Osteocyte (in vitro differentiated cells): ENCODE measurements at regions not wholly inside any gene's neighbourhood (a gene's known extent, or its start where the extent isn't known, plus 50 kb on each side); places are given as distances from the start of the nearest gene placed in this dataset.
A peak's percentile ranks its signal among the peaks of the same experiment; 100 is the strongest.

Experiments used
- DNase-seq: peaks from one replicate; pipeline ENCODE4 v3.0.0; 2021; ENCODE audit warnings: mixed read lengths; ENCODE audit not compliant: unreplicated experiment; ENCODE audit errors: extremely low spot score
- H3K27ac Mint-ChIP-seq: one replicate; pipeline ENCODE4 v1.8.0; 2021; ENCODE audit warnings: mild to moderate bottlenecking, mixed read lengths; ENCODE audit not compliant: unreplicated experiment
- H3K27me3 Mint-ChIP-seq: one replicate; pipeline ENCODE4 v1.8.0; 2021; ENCODE audit warnings: mixed read lengths; ENCODE audit not compliant: unreplicated experiment
- H3K36me3 Mint-ChIP-seq: one replicate; pipeline ENCODE4 v1.8.0; 2021; ENCODE audit warnings: mixed read lengths; ENCODE audit not compliant: unreplicated experiment
- H3K4me1 Mint-ChIP-seq: one replicate; pipeline ENCODE4 v1.8.0; 2021; ENCODE audit warnings: mixed read lengths; ENCODE audit not compliant: unreplicated experiment
- H3K4me3 Mint-ChIP-seq: one replicate; pipeline ENCODE4 v1.8.0; 2021; ENCODE audit warnings: mild to moderate bottlenecking, moderate library complexity, mixed read lengths; ENCODE audit not compliant: unreplicated experiment
- H3K9me3 Mint-ChIP-seq: one replicate; pipeline ENCODE4 v1.8.0; 2021; ENCODE audit warnings: mixed read lengths; ENCODE audit not compliant: unreplicated experiment
- CTCF ChIP-seq: fragments of 200-600 bp; sonication (generic); IDR thresholded peaks from 2 replicates; pipeline ENCODE4 v1.5.0; 2021; ENCODE audit warnings: antibody characterized with exemption, mild to moderate bottlenecking, moderate library complexity

GRCh38 chr12:4044736-4045730 lies 171.8 kb upstream of the PARP11 start:
- H3K36me3 Mint-ChIP-seq: no peaks in the 10 kb centered on the region
- H3K27ac Mint-ChIP-seq: no peak overlapping the region
- H3K27me3 Mint-ChIP-seq: peaks cover 34% of the 10 kb centered on the region
- H3K4me1 Mint-ChIP-seq: no peaks in the 10 kb centered on the region
- peak; percentile 60 for DNase-seq
- no peak overlapping the region for H3K4me3 Mint-ChIP-seq
- H3K9me3 Mint-ChIP-seq: no peaks in the 10 kb centered on the region
- no peak for TF ChIP-seq CTCF

GRCh38 chr12:4044101-4044500 lies 170.9 kb upstream of the PARP11 start:
- Mint-ChIP-seq H3K27me3 (peaks cover 41% of the 10 kb centered on the region), H3K4me1 (no peaks in the 10 kb centered on the region)
- no peak for TF ChIP-seq CTCF

GRCh38 chr12:4041187-4041885 lies 168.1 kb upstream of the PARP11 start:
- Mint-ChIP-seq H3K36me3 (no peaks in the 10 kb centered on the region), H3K4me1 (no peaks in the 10 kb centered on the region), H3K9me3 (no peaks in the 10 kb centered on the region), H3K27ac (no peak overlapping the region), H3K4me3 (no peak overlapping the region), H3K27me3 (peaks cover 38% of the 10 kb centered on the region)
- TF ChIP-seq CTCF: no peak
- peak; percentile 25 for DNase-seq

More at GRCh38 chr12:4044101-4044500, 170.9 kb upstream of the PARP11 start:
- no peaks in the 10 kb centered on the region for H3K9me3 Mint-ChIP-seq
- H3K27ac Mint-ChIP-seq: no peak overlapping the region
- H3K4me3 Mint-ChIP-seq: no peak overlapping the region
- no peaks in the 10 kb centered on the region for H3K36me3 Mint-ChIP-seq
- DNase-seq: peak; percentile 17

- no peak for TF ChIP-seq CTCF
- H3K27me3 Mint-ChIP-seq: peaks cover 45% of the 10 kb centered on the region
These were observed 166.7 kb upstream of the PARP11 start for GRCh38 chr12:4039931-4040330.

More at GRCh38 chr12:4039931-4040330, 166.7 kb upstream of the PARP11 start:
- DNase-seq: no peak
- Mint-ChIP-seq H3K4me1 (no peaks in the 10 kb centered on the region), H3K36me3 (no peaks in the 10 kb centered on the region), H3K27ac (no peak overlapping the region), H3K9me3 (no peaks in the 10 kb centered on the region), H3K4me3 (no peak overlapping the region)
